ENCODE measurements at regions not wholly inside any gene's neighbourhood (a gene's known extent, or its start where the extent isn't known, plus 50 kb on each side); places are given as distances from the start of the nearest gene placed in this dataset.

- TF ChIP-seq ZBTB33 (IDR thresholded peaks at IDR 0.05; ENCODE audit: extremely low read depth, insufficient replicate concordance, low read length) (no peak), SIN3A (IDR thresholded peaks at IDR 0.05; ENCODE audit: low read depth) (no peak), EZH2 (IDR thresholded peaks at IDR 0.05) (no peak), ATF3 (IDR thresholded peaks at IDR 0.05) (no peak), MAX (IDR thresholded peaks at IDR 0.05) (no peak), SRF (IDR thresholded peaks at IDR 0.05; ENCODE audit: low read depth) (no peak), YY1 (IDR thresholded peaks at IDR 0.05; ENCODE audit: extremely low read depth, insufficient replicate concordance, low read depth, low read length) (no peak), EGR1 (IDR thresholded peaks at IDR 0.05; ENCODE audit: low read depth) (no peak)
- no TSS peak for BruUV-seq (replicated peaks)
- Histone ChIP-seq H3K27ac (ENCODE audit: low read depth, low read length) (no peak overlapping the region), H2AFZ (ENCODE audit: low read depth, low read length, poor library complexity, severe bottlenecking) (no peak overlapping the region), H3K9ac (ENCODE audit: low read length) (no peak overlapping the region), H3K27me3 (ENCODE audit: insufficient read depth, low read length) (no peaks in the 10 kb centered on the region), H3K4me1 (ENCODE audit: control insufficient read depth in 1 of 2, insufficient read depth in 2 of 2, low read length in 2 of 2) (no peaks in the 10 kb centered on the region), H3K36me3 (ENCODE audit: control insufficient read depth in 1 of 2, insufficient read depth in 2 of 2, low read length in 2 of 2) (no peaks in the 10 kb centered on the region), H3K9me2 (ENCODE audit: insufficient read depth) (no peaks in the 10 kb centered on the region), H3K79me2 (ENCODE audit: insufficient read depth, low read length) (no peaks in the 10 kb centered on the region), H4K20me1 (ENCODE audit: insufficient read depth) (no peaks in the 10 kb centered on the region), H3K4me2 (ENCODE audit: low read length) (no peak overlapping the region), H3K4me3 (replicated peaks in 1 of 2; ENCODE audit: low read depth in 1 of 2, low read length in 2 of 2) (no peak overlapping the region), H3K9me3 (ENCODE audit: control insufficient read depth in 1 of 2, insufficient read depth in 1 of 2, low read depth in 1 of 2, low read length in 2 of 2) (no peaks in the 10 kb centered on the region; a peak in 1 of 4 replicates)
- intact Hi-C loops (cut with micrococcal nuclease): no loop called here
- no peak for ATAC-seq
- CTCF ChIA-PET: no interaction called here
- DNase-seq (ENCODE audit: low read depth, low spot score): no peak
- RAD21 ChIA-PET (ENCODE audit: low non-redundant PET in 1 of 2, low total read pairs in 2 of 2, uncharacterized antibody in 2 of 2, unreplicated experiment in 2 of 2): no interaction called here
- POLR2A ChIA-PET: no interaction called here
Observed at GRCh38 chr15:61527836-61528580, 298.9 kb upstream of the RORA start.
